ENCODE measurements at regions not wholly inside any gene's neighbourhood (a gene's known extent, or its start where the extent isn't known, plus 50 kb on each side); places are given as distances from the start of the nearest gene placed in this dataset.

DNA sequence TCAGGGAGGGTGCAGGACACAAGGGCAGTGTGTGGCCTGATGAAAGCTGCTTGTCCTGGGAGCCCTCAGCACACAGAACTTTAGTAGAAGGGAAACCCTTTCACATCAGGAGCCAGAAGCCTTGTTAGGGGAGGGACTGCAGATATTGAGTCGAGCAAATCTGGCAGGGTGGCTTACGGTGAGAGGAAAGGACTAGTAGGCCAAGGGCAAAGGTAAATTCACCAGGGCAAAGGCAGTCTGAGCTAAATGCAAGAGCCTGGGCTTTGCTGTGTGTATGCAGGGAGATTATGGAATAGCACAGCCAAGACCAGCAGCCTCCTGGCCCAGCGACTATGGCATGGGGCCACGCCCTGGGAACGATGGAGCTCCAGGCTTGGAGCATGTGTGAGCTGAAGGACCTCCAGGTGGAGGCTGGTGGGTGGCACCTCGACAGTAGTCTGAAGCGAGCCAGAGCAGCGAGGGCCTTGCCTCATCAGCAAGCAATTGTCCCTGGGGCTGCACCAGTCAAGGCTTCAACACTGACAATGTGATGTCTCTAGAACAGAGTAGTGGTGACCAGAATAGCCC is 76.1 kb downstream of the CCR1 start:
- no peak overlapping the region for H2AFZ ChIP-seq (ENCODE audit: low read depth, low read length)
- H3K27me3 Mint-ChIP-seq (ENCODE audit: low read depth, unreplicated experiment) = no peaks in the 10 kb centered on the region
- no peaks in the 10 kb centered on the region for H3K36me3 ChIP-seq (ENCODE audit: insufficient read depth, low read length)
- FAIRE-seq (no peak), DNase-seq (ENCODE audit: low read depth) (no peak)
- H3K9me3 Mint-ChIP-seq (ENCODE audit: unreplicated experiment) = no peaks in the 10 kb centered on the region
- no peak overlapping the region for H3K27ac Mint-ChIP-seq (ENCODE audit: unreplicated experiment)
- no peak for TF ChIP-seq EZH2 (IDR thresholded peaks at IDR 0.05; ENCODE audit: insufficient read depth, low read length)
- TF ChIP-seq, protein P1, sequence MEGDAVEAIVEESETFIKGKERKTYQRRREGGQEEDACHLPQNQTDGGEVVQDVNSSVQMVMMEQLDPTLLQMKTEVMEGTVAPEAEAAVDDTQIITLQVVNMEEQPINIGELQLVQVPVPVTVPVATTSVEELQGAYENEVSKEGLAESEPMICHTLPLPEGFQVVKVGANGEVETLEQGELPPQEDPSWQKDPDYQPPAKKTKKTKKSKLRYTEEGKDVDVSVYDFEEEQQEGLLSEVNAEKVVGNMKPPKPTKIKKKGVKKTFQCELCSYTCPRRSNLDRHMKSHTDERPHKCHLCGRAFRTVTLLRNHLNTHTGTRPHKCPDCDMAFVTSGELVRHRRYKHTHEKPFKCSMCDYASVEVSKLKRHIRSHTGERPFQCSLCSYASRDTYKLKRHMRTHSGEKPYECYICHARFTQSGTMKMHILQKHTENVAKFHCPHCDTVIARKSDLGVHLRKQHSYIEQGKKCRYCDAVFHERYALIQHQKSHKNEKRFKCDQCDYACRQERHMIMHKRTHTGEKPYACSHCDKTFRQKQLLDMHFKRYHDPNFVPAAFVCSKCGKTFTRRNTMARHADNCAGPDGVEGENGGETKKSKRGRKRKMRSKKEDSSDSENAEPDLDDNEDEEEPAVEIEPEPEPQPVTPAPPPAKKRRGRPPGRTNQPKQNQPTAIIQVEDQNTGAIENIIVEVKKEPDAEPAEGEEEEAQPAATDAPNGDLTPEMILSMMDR (IDR thresholded peaks at IDR 0.05; ENCODE audit: insufficient read depth, low read depth, low read length) = no peak
- no peaks in the 10 kb centered on the region for H3K79me2 ChIP-seq (ENCODE audit: insufficient read depth, low read length)
- no peaks in the 10 kb centered on the region for H3K36me3 Mint-ChIP-seq (ENCODE audit: low read depth, unreplicated experiment)
- H3K4me2 ChIP-seq (ENCODE audit: low read length) = no peak overlapping the region
- H3K4me3 Mint-ChIP-seq (ENCODE audit: unreplicated experiment) = no peak overlapping the region
- H3K9me3 ChIP-seq (ENCODE audit: insufficient read depth, low read depth, low read length) = no peaks in the 10 kb centered on the region
- peaks cover 3% of the 10 kb centered on the region for H3K4me1 ChIP-seq (ENCODE audit: insufficient read depth, low read length)
- H3K9ac ChIP-seq (ENCODE audit: low read length) = no peak overlapping the region
- H3K4me1 Mint-ChIP-seq (ENCODE audit: low read depth, unreplicated experiment) = peaks cover 20% of the 10 kb centered on the region
- no peak overlapping the region for H3K4me3 ChIP-seq (ENCODE audit: insufficient read depth, low read depth, low read length)
- no peak overlapping the region for H3K27ac ChIP-seq (ENCODE audit: low read depth, low read length)
- peaks cover 3% of the 10 kb centered on the region for H3K27me3 ChIP-seq (ENCODE audit: insufficient read depth, low read length)
- no peaks in the 10 kb centered on the region for H4K20me1 ChIP-seq (ENCODE audit: insufficient read depth, low read length)

DNA sequence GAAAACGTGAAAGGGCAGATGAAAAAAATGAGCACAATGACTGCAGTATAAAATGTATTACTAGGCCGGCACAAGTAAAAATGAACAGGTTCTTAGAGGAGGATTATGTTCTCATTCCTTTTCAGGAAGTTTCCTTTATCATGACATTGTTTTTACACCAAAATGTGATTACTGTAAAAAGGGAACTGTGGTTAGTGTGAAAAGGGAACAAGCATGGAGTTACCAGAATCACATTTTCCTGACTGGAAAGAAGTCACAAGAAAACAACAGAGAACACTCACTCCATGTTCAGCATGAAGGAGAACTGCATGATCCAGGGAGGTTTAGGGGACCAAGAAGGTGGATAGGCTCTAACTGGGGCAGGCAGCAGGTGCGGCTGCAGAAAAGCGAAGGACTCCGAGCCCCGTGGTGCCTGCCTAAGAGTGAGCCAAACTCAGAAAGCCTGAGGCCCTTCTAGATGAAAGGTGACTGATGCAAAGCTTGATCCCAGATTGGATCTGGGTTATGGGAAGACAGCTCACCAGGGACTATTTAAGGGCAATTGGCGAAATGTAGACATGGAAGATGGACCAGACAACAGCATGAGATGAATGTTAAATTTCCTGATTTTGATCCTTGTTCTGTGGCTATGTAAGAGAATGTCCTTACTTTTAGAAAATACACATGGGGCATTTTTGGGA is 77.3 kb downstream of the CCR1 start:
- Mint-ChIP-seq H3K27ac (ENCODE audit: unreplicated experiment) (no peak overlapping the region), H3K4me3 (ENCODE audit: unreplicated experiment) (no peak overlapping the region), H3K9me3 (ENCODE audit: unreplicated experiment) (no peaks in the 10 kb centered on the region), H3K4me1 (ENCODE audit: low read depth, unreplicated experiment) (peaks cover 23% of the 10 kb centered on the region), H3K27me3 (ENCODE audit: low read depth, unreplicated experiment) (no peaks in the 10 kb centered on the region), H3K36me3 (ENCODE audit: low read depth, unreplicated experiment) (no peaks in the 10 kb centered on the region)
- Histone ChIP-seq H3K36me3 (ENCODE audit: insufficient read depth, low read length) (no peaks in the 10 kb centered on the region), H3K4me2 (ENCODE audit: low read length) (no peak overlapping the region), H3K79me2 (ENCODE audit: insufficient read depth, low read length) (no peaks in the 10 kb centered on the region), H3K4me3 (ENCODE audit: insufficient read depth, low read depth, low read length) (no peak overlapping the region), H3K9ac (ENCODE audit: low read length) (no peak overlapping the region), H2AFZ (ENCODE audit: low read depth, low read length) (no peak overlapping the region), H4K20me1 (ENCODE audit: insufficient read depth, low read length) (no peaks in the 10 kb centered on the region), H3K4me1 (ENCODE audit: insufficient read depth, low read length) (peaks cover 3% of the 10 kb centered on the region), H3K27ac (ENCODE audit: low read depth, low read length) (no peak overlapping the region), H3K9me3 (ENCODE audit: insufficient read depth, low read depth, low read length) (no peaks in the 10 kb centered on the region), H3K27me3 (ENCODE audit: insufficient read depth, low read length) (peaks cover 1% of the 10 kb centered on the region)
- TF ChIP-seq EZH2 (IDR thresholded peaks at IDR 0.05; ENCODE audit: insufficient read depth, low read length) = no peak
- TF ChIP-seq, protein P1 (IDR thresholded peaks at IDR 0.05; ENCODE audit: insufficient read depth, low read depth, low read length) = no peak
- FAIRE-seq (no peak), DNase-seq (ENCODE audit: low read depth) (no peak)

Measured in astrocyte (in vitro differentiated cells and primary cell).